22Rv1 (cell line): ENCODE measurements at regions not wholly inside any gene's neighbourhood (a gene's known extent, or its start where the extent isn't known, plus 50 kb on each side); places are given as distances from the start of the nearest gene placed in this dataset.

ENCODE experiments used
- ZFX ChIP-seq: fragments of 450-650 bp; IDR thresholded peaks from 2 replicates; pipeline ENCODE4 v1.6.1; 2017; ENCODE audit warnings: antibody characterized with exemption, borderline replicate concordance
- TF ChIP-seq, protein P1 (sequence below): fragments of 450-650 bp; IDR thresholded peaks from 2 replicates; pipeline ENCODE4 v1.5.1; 2017; ENCODE audit warnings: mild to moderate bottlenecking

DNA sequence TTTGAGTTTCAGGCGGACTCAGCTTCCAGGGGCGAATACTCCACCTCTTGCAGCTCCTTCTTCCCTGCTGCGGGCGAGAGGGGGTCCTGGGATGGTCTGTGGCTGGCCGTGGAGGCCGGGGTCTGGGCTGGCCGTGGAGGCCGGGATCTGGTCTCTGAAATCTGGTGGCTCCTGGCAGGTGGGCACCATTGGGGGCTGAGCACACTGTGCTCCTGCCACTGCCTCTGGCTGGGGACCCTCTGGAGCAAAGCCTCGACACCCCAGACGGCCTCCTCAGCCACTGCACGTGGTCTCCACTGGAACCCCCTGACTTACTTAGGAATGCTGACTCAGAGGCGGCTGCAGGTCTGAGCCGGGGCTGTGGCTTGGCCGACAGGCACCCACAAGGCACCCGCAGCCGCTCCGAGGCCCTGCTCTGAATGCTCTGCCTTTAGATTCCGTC, 100.1 kb upstream of the ALKAL2 start:
- TF ChIP-seq, protein P1, sequence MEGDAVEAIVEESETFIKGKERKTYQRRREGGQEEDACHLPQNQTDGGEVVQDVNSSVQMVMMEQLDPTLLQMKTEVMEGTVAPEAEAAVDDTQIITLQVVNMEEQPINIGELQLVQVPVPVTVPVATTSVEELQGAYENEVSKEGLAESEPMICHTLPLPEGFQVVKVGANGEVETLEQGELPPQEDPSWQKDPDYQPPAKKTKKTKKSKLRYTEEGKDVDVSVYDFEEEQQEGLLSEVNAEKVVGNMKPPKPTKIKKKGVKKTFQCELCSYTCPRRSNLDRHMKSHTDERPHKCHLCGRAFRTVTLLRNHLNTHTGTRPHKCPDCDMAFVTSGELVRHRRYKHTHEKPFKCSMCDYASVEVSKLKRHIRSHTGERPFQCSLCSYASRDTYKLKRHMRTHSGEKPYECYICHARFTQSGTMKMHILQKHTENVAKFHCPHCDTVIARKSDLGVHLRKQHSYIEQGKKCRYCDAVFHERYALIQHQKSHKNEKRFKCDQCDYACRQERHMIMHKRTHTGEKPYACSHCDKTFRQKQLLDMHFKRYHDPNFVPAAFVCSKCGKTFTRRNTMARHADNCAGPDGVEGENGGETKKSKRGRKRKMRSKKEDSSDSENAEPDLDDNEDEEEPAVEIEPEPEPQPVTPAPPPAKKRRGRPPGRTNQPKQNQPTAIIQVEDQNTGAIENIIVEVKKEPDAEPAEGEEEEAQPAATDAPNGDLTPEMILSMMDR = no peak
- no peak for TF ChIP-seq ZFX
